Transverse colon (tissue), 4 donors: ENCODE measurements at regions not wholly inside any gene's neighbourhood (a gene's known extent, or its start where the extent isn't known, plus 50 kb on each side); places are given as distances from the start of the nearest gene placed in this dataset.

Experiments used
- DNase-seq: peaks from one replicate; pipeline ENCODE4 v3.0.0-alpha.2; 2019
- H3K27ac ChIP-seq, 4 donors: fragments of 200-600 bp; sonication (generic); 2 replicates each; pipeline ENCODE4 v1.5.1; 2016 to 2018; ENCODE audit warnings: inconsistent platforms in 4 of 4
- H3K27me3 ChIP-seq: fragments of 200-600 bp; sonication (generic); 2 replicates; pipeline ENCODE4 v1.5.1; 2017; ENCODE audit warnings: inconsistent platforms
- H3K36me3 ChIP-seq, 4 donors: fragments of 200-600 bp; sonication (generic); 2 replicates each; pipeline ENCODE4 v1.5.1; 2017 to 2019; ENCODE audit warnings: inconsistent platforms in 4 of 4
- H3K4me1 ChIP-seq, 4 donors: fragments of 200-600 bp; sonication (generic); 2 replicates each; pipeline ENCODE4 v1.5.1; 2017 to 2020; ENCODE audit warnings: inconsistent platforms in 4 of 4
- H3K4me3 ChIP-seq, 4 donors: fragments of 200-600 bp; sonication (generic); 1 replicate in 1 of 4; 2 replicates in 3 of 4; pipeline versions ENCODE4 v1.5.1 to v1.6.1; 2017 to 2019; ENCODE audit warnings: inconsistent platforms in 4 of 4
- H3K9me3 ChIP-seq, 2 donors: fragments of 200-600 bp; sonication (generic); 2 replicates each; pipeline ENCODE4 v1.5.1; 2017 to 2019; ENCODE audit warnings: inconsistent platforms in 2 of 2
- CTCF ChIP-seq, 5 experiments: fragments of 200-600 bp in 3 of 5; fragments of 450-650 bp in 2 of 5; sonication (generic) in 3 of 5; IDR thresholded peaks; 1 replicate in 2 of 5; 2 replicates in 3 of 5; pipeline ENCODE4 v1.5.1; 2016 to 2017; ENCODE audit warnings: antibody characterized with exemption in 5 of 5, inconsistent platforms in 3 of 5, mild to moderate bottlenecking in 2 of 5, moderate library complexity in 1 of 5
- EP300 ChIP-seq: sonication (generic); formaldehyde crosslinking; IDR thresholded peaks from one replicate; pipeline ENCODE4 v1.6.1; 2017; ENCODE audit warnings: antibody characterized with exemption, low read depth
- POLR2A ChIP-seq: fragments of 450-650 bp; IDR thresholded peaks from one replicate; pipeline ENCODE4 v1.6.1; 2016; ENCODE audit warnings: antibody characterized with exemption, mild to moderate bottlenecking, moderate library complexity
- POLR2AphosphoS5 ChIP-seq, 3 donors: sonication (generic); formaldehyde crosslinking; IDR thresholded peaks; one replicate each; pipeline ENCODE4 v1.6.1; 2016; ENCODE audit warnings: antibody characterized with exemption in 3 of 3
- WGBS, 2 donors: methylation state at CpG; one replicate each; pipeline ENCODE4 v1.1.5; 2018; ENCODE audit warnings: low coverage in 1 of 2; 5-methylcytosine and 5-hydroxymethylcytosine counted together
- in situ Hi-C, 4 donors: fragments of 200-750 bp; cut with MboI; loops; one replicate each; pipeline versions ENCODE4 v1.15.0 to v1.15.1; 2017; ENCODE audit warnings: low sequenced_read_pairs in 3 of 4, low pct_ligation_motif_present in 1 of 4, low pct_unique_long_range_greater_than_20kb in 1 of 4
- intact Hi-C: fragments of 100-400 bp; cut with DNase I; formaldehyde crosslinking; loops from one replicate; pipeline ENCODE4 v1.15.1; 2023; ENCODE audit warnings: low total_unique reads

- Histone ChIP-seq H3K4me3 (no peak overlapping the region), H3K4me1 (no peaks in the 10 kb centered on the region), H3K36me3 (no peaks in the 10 kb centered on the region), H3K27me3 (no peaks in the 10 kb centered on the region), H3K27ac (no peak overlapping the region), H3K9me3 (peaks cover 0 to under 1% of the 10 kb centered on the region in 2 donors)
- no peak for TF ChIP-seq POLR2A
- no peak for TF ChIP-seq CTCF (IDR thresholded peaks at IDR 0.05)
- no peak for TF ChIP-seq POLR2AphosphoS5 (IDR thresholded peaks at IDR 0.05)
- TF ChIP-seq EP300 = no peak
- intact Hi-C loops (no loop called here), in situ Hi-C loops (no loop called here)
- no peak for DNase-seq
Observed at GRCh38 chr22:26812731-26813130, 155.3 kb downstream of the MIAT start.

- in situ Hi-C loops = no loop called here
- no peak for DNase-seq
- Histone ChIP-seq H3K9me3 (peaks cover 0 to 9% of the 10 kb centered on the region in 2 donors), H3K27ac (no peak overlapping the region), H3K4me3 (no peak overlapping the region), H3K36me3 (no peaks in the 10 kb centered on the region), H3K27me3 (no peaks in the 10 kb centered on the region), H3K4me1 (no peaks in the 10 kb centered on the region)
- TF ChIP-seq CTCF (IDR thresholded peaks at IDR 0.05) (no peak), EP300 (no peak), POLR2AphosphoS5 (IDR thresholded peaks at IDR 0.05) (no peak), POLR2A (no peak)
- intact Hi-C loops = no loop called here
- 80 to 85% methylated on average over 4 of the region's 4 CpGs for WGBS, 2 donors
Observed at GRCh38 chr22:26816726-26817125, 159.3 kb downstream of the MIAT start.

GRCh38 chr22:26817926-26818325 is 160.5 kb downstream of the MIAT start:
- WGBS, 2 donors = 73% methylated on average over 4 of the region's 4 CpGs; no CpG with 5 or more reads in 1 of the 2 donors

GRCh38 chr22:26821854-26822253 is 164.5 kb downstream of the MIAT start:
- TF ChIP-seq POLR2AphosphoS5 (IDR thresholded peaks at IDR 0.05) (no peak), POLR2A (no peak)
- intact Hi-C loops (no loop called here), in situ Hi-C loops (no loop called here)
- Histone ChIP-seq H3K4me1 (no peaks in the 10 kb centered on the region), H3K27me3 (no peaks in the 10 kb centered on the region), H3K36me3 (no peaks in the 10 kb centered on the region), H3K9me3 (peaks cover 0 to 9% of the 10 kb centered on the region in 2 donors), H3K4me3 (no peak overlapping the region), H3K27ac (no peak overlapping the region)
- DNase-seq = no peak
- 72% methylated on average over 4 of the region's 4 CpGs; no CpG with 5 or more reads in 1 of the 2 donors for WGBS, 2 donors

More at GRCh38 chr22:26817926-26818325, 160.5 kb downstream of the MIAT start:
- intact Hi-C loops (no loop called here), in situ Hi-C loops (no loop called here)
- no peaks in the 10 kb centered on the region for H3K36me3 ChIP-seq
- H3K4me3 ChIP-seq = no peak overlapping the region
- peaks cover 0 to 9% of the 10 kb centered on the region in 2 donors for H3K9me3 ChIP-seq
- no peak for TF ChIP-seq POLR2AphosphoS5 (IDR thresholded peaks at IDR 0.05)
- no peak for TF ChIP-seq POLR2A
- no peak for TF ChIP-seq EP300
- no peak for TF ChIP-seq CTCF (IDR thresholded peaks at IDR 0.05)
- H3K4me1 ChIP-seq = no peaks in the 10 kb centered on the region
- no peaks in the 10 kb centered on the region for H3K27me3 ChIP-seq
- no peak for DNase-seq
- no peak overlapping the region for H3K27ac ChIP-seq

- Histone ChIP-seq H3K27ac (no peak overlapping the region), H3K4me3 (no peak overlapping the region), H3K4me1 (no peaks in the 10 kb centered on the region), H3K36me3 (no peaks in the 10 kb centered on the region), H3K9me3 (peaks cover 0 to 9% of the 10 kb centered on the region in 2 donors), H3K27me3 (no peaks in the 10 kb centered on the region)
- WGBS, 2 donors = 47% methylated on average over 2 of the region's 2 CpGs; no CpG with 5 or more reads in 1 of the 2 donors
- no peak for DNase-seq
- TF ChIP-seq POLR2AphosphoS5 (IDR thresholded peaks at IDR 0.05) (no peak), POLR2A (no peak), EP300 (no peak), CTCF (IDR thresholded peaks at IDR 0.05) (no peak)
- intact Hi-C loops (no loop called here), in situ Hi-C loops (no loop called here)
Observed at GRCh38 chr22:26822313-26822712, 164.9 kb downstream of the MIAT start.
